GM21390 (cell line): ENCODE measurements at regions not wholly inside any gene's neighbourhood (a gene's known extent, or its start where the extent isn't known, plus 50 kb on each side); places are given as distances from the start of the nearest gene placed in this dataset.

Source experiments
- ATAC-seq: cut with Tn5 transposase; IDR thresholded peaks from one replicate; pipeline ENCODE4 v1.9.1; 2021; ENCODE audit not compliant: unreplicated experiment

DNA sequence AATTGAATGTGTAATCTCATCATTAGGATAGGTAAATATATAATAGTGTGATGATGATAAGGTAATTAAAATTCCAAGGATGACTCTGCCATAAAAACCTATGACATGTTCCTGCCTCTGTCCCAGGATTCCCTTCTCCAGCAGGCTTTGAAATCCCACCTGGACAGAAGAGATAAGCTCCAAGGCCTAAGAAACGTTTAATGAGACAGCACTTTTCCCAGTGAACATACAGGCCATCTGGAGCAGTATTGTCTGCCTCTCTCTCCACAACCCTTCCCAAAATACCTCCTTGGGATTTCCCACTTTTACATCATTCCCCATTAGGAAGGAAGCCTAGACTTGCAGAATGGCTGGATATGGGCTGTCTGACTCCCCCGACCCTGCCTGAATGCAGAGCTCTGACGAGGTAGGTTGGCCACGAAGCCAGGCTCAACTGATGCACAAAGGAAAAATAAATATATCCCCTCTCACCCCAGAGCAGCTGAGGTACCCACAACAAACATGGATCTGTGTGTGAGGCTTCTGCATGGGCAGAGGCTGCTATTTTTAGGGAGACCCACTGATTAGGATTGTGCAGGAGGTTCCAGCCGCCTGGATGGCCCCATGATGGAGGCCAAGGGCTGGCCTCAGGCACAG lies 71.0 kb downstream of the TMPRSS5 start:
- ATAC-seq, result no peak

DNA sequence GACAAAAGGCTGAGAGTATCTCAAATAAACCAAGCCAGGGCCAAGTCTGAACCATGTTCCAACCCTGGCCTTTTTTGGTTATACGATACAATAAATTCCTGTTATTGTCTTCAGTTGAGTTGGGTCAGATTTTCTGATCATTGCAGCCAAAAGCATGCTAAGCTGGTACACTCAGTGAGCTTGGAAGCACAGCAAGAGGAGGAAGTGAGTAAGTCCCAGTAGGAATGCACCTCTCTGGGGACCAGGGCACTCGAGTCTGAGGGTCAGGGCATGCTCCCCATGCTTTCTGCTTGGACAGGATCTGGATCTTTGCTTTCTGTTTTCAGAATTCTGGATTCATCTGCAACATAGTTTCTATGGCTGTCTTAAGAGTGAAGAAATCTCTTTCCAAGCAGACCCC lies 73.1 kb downstream of the TMPRSS5 start:
- ATAC-seq, result no peak

DNA sequence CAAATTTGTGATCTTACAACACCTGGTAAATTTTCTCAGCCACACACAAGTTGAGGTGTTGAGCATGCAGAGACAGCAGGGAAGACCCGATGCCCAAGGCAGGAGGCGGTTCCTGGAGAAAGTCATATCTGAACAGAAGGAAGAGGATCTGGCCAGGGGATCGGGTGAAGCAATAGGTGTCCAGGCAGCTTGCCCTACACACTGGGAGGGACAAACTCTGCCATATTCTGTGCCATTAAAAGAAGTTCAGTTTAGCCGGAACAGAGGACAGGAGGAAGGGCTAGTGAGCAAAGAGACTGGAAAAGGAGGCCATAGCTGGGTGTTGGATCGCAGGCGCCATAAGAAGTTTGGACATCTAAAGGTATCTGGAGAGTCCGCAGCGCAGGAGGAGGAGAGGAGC lies 76.5 kb downstream of the TMPRSS5 start:
- no peak for ATAC-seq

DNA sequence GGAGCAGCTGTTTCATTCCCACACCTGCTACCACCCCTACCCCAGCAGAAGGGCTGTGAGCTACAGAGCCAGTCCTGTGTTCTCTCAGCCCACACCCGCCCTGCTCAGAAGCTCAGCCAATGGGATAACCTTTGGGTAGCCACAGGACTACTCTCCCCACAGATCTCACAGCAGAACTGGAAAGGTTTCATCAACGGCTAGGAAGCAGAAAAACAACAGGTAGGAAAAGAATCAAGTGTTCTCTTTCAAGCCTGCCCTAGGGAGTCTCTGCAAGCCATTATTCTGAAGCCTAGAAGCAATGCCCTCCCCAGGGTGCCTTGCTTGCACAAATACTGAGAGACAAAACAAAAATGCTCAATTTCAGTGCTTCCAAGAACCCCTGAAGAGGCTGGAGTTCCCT lies 77.2 kb downstream of the TMPRSS5 start:
- no peak for ATAC-seq

DNA sequence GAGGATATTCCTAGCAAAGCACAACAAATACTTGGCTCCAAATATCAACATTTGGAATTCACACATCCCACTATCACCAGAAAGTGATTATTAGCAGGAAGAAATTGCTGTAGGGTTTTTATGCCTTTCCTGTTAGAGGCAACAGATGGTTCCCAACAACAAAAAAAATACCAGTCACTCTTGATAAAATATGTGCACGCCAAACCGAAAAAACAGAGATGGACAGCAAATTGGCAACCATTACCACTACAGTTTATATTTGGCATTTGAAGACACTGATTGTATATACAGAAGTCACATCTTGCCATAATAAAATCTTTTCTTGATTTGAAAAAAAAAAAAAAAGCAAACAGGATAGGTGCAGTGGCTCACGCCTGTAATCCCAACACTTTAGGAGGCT lies 78.2 kb downstream of the TMPRSS5 start:
- ATAC-seq, result no peak

DNA sequence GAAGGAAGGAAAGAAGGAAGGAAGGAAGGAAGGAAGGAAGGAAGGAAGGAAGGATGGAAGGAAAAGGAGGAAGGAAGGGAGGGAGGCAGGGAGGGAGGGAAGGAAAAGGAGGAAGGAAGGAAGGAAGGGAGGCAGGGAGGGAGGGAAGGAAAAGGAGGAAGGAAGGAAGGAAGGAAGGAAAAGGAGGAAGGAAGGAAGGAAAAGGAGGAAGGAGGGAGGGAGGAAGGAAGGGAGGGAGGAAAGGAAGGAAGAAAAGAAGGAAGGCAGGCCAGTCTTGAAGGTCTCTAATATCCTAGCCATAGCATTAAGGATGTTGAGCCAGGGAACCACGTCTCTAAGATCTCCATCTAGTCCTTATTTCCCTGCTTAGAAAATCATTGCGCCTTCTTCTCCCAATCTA lies 78.8 kb downstream of the TMPRSS5 start:
- ATAC-seq, result no peak

DNA sequence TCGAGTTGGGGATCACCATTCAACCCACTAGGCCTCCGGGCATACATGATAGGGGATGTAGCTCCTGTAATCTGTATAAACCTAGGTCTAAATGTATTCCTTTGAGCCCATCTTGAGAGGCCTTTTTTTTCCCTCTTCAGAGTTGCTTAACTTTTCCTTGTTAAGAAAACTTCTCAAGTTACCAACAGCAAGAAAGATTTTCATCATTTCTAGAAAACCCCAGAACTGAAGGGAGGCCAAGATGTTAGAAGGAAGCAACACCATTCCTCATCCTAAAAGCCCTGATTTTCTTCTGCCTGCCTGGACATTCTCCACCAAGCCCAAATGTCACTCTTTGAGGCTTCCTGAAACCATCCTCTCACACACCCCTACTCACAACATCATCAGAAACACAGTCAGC lies 79.4 kb downstream of the TMPRSS5 start:
- ATAC-seq, result no peak

DNA sequence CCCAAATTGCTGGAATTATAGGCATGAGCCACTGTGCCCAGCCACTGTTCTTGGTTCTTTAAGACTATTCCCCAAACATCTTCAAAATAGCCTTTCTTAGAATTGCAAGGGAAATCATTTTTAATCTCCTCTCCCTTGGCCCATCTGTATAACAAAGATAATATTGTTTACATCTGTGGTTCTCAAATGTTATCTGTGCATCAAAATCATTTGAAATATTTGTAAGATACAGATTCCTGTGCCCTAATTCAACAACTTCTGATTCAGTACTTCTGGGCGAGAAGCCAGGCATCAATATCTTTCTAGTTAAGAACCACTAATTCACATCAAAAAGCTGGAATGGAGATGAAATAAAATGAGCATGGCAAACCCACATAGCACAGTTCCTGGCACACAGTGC lies 83.0 kb downstream of the TMPRSS5 start:
- no peak for ATAC-seq

DNA sequence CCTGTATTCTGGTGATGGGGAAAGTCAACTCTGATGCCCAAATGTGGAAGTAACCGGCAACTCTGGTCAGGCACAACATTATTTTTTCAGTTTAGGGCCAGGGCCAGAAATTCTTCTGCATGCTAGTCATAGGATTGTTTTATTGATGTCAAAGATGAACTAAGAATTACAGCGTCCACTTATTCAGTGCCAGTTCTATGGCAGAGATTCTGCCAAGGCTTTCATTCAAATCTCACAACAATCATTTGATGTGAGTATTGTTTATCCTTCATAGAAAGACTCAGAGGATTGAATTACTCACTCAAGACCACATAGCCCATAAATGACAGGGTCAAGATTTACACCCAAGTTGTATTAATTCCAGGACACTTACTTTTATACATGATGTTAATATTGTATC lies 87.7 kb downstream of the TMPRSS5 start:
- ATAC-seq, result no peak

DNA sequence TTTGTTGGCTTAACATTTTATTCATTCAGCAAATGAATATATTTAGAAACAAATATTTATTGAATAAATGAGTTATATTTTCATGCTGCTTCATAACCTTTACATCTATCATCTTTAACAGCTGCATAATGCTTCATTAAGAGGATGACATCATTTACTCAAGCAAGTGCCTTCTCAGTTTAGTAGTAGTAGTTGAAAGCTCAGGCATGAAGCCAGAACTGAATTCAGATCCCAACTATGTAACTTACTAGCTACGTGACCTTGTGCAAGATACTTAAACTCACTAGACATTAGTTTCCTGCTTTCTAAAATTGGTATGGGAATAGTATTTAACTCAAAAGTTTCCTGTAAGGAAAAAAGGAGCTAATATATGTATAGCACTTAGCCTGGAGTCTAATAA lies 90.3 kb downstream of the TMPRSS5 start:
- ATAC-seq, result no peak

DNA sequence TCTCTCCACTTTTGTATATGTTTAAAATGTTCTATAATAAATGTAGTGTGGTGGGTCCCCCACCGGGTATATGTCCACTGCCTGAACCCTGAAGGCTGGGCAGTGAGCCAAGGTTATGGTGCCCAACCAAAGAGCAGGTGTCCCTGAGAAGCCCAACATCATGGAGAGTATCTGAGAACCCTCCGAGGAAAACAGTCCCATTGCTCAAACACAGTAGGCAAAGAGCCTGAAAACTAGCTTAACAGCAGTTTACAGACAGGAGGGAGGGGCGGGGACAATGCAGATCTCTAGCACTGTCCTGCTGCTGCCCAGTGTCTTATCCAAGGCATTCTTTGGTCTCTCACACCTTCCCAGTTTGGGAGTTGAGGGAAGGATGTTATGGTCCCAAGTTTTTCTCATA lies 91.0 kb downstream of the TMPRSS5 start:
- no peak for ATAC-seq

DNA sequence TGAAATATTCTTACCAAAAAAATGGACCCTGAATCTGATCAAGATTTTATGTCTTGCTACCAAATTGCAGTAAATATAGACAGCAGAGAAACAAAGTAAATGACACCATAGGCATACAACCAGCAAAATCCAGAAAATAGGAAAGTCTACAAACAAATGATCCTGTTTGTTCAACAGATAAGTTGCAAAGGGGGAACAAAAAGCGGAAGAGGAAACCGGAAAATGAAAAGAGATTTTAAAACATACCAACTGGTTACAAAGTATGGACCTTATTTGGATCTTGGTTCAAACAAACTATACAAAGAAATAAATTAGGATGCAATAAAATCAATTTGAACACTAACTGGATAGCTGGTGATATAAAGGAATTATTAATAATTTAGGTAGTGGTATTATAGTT lies 92.0 kb downstream of the TMPRSS5 start:
- ATAC-seq, result no peak

DNA sequence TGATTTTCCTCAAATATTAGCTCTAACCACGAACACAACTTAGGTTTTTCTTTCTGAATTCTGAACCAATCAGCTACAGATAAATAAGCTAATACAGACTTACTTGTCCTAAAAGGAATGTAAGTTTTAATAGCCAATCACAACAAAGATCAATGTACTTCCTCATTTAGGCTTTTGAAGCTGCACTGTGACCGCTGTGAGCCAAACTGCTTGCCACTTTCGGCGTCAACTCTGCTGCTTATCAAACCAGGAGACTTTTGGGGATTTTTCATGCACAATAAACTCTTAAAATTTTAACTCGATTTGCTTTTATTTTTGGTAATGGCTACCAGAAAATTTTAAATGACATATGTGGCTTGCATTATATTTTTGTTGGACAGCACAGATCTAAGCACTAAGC lies 92.5 kb downstream of the TMPRSS5 start:
- ATAC-seq, result no peak

DNA sequence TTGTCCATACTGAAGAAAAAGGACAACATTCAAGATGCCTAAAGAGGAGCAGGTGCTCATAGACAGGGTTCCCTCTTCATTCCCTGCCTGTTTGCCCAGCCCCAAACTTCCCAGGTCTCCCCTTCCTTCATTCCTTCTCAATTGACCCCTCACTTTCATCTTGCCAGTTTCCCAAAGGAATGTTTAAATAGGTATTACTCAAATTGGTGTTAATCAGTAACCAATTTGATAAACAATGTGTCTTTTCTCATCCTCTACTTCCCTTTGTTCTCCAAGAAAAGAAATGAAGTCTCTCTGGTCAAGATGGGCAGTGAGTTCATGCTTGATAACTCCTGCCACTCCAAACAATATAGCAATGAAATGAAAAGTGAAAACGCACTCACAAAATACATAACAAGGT lies 101.9 kb downstream of the TMPRSS5 start:
- no peak for ATAC-seq

DNA sequence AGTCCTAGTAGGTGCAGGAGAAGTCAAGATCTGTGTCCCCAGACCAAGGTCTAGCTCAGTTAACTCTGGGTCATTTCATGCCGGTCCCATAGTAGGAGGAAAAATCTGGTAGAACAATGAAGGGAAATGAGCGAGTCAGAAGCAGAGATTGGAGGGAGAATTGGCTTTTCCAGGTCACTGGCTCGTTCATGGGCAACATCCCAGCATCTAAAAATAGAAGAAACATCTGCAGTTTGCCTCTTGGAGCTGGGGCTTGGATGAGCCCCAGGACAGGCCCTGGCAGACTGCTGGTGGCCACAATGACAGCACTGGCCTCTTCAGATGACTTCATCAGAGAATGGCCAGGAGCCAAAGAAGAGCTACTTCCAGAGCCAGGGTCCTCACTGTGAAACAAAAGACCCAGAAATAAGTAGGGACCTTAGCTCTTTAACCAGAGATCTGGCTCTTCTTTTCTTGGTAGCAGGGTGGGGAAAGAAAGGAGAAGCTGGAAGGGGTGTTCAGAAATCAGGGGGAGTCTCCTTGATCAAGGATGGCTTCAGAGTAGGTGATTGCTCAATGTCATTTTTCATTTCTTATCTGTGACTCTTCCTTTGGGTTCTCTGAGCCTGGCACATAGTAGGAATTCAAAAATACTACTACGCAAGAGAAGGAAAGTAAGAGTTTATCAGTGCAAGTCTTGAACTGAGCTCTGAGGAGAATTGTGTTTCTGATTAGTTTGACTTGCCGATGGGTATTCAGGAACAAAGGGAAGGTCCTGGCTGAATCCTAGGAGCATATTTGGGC lies 102.6 kb downstream of the TMPRSS5 start:
- no peak for ATAC-seq

DNA sequence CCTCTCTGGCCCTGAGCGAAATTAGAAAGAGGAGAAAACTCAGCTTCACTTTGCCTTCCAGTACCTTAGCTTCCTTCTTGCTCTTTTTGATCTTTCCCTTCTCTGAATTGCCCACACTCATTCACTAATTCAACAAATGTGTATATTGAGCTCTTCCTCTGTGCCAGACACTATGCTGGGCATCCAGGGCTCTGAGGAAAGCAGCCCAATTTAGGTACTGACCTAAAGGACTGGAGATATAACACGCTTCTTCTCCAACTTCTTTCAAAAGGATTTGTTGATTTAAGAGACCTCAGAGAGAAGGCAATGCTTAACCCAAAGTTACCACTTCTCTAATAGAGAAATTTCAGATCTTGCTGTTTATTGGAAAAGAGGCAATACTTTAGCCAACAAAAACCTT lies 103.6 kb downstream of the TMPRSS5 start:
- ATAC-seq, result no peak

DNA sequence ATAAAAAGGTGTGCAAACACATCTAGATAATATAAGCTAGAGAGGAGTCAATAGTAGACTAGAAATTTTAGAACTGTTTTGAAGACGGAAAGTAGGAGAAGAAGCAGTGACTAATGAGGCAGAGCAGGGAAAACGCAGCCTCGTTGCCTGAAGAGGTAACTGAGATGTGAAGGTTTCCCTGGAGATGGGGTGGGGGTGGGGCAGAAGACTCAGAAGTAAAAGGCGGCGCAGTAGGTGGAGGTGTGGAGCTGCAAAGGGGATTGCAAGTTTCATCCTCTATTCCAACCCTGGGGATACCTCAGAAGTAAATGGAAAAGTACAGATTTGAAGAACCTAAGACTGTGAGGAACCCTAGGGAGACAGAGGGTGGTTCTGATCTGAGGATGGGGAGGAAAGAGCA lies 109.5 kb downstream of the TMPRSS5 start:
- no peak for ATAC-seq

DNA sequence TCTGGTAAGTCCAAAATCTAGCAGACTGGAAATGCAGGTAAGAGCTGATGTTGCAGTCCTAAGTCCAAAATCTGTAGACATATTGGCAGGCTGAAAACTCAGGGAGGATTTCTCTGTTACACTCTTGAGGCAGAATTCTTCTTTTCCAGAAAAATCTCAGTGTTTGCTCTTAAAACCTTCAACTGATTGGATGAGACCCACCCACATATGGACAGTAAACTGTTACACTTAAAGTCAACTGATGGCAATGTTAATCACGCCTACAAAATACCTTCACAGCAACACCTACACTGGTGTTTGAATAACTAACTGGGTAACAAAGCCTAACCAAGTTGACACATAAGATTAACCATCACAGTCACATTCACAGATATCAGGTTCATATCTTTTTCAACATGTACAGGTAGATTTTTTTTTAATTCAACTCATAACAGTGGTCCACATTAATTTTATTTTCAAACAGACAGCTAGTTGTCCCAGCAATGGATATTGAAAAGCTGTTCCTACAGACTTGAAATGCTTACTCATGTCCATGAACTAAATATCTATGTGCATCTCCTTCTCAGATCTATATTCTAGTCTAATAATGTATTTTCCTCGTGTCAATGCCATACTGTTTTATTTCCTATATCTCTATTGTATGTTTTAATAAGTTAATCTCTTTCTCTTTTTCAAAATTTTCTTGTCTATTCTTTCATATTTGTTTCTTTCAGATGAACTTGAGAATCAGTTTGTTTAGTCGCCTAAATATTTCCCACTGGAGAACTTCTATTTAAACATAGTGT lies 110.1 kb downstream of the TMPRSS5 start:
- no peak for ATAC-seq

DNA sequence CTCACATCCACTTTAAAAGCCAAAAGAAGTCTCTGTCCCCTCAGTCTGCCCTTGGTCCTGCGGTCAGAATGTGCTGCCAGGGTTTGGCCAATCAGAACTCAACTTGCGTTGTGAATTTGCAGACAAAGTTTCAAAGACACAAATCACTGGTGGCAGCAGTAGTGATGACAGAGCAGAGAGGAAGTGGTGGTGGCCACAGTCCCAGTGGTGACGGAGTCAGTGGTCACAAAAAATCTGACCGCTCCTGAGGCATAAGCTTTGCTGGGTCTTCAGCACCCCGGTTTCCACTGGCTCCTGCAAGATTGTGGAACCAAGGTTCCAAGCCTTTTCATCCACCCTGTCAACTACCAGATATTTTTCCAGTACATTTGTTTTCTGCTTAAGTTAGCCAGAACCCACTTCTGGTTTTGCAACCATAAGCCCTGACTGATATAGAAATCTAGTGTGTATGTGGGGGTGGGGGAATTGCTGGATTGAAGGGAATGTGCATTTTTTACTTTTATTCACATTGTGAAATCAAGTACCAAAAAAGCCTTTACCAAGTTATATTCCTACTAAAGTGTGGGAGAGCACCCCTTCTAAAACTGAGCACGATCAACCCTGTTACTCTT lies 112.3 kb downstream of the TMPRSS5 start:
- ATAC-seq, result no peak

DNA sequence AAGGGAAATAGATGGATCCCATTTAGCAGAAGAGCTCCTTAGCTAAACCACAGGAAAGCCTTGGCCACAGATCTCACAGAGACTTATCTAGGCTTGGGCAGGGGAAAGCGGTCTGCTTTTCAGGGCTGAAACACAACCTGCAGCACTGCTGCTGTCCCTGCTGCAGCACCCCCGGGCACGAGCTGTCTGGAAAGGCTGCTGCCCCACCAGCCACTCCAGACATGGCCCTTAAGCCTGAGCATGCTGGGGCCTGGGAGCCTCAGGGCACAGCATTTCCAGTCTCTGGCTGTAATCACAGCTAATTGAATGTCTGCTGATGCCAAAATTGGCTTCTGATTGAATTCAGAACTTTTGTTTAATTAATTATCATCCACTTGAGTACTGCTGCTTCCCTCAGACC lies 115.0 kb downstream of the TMPRSS5 start:
- no peak for ATAC-seq

DNA sequence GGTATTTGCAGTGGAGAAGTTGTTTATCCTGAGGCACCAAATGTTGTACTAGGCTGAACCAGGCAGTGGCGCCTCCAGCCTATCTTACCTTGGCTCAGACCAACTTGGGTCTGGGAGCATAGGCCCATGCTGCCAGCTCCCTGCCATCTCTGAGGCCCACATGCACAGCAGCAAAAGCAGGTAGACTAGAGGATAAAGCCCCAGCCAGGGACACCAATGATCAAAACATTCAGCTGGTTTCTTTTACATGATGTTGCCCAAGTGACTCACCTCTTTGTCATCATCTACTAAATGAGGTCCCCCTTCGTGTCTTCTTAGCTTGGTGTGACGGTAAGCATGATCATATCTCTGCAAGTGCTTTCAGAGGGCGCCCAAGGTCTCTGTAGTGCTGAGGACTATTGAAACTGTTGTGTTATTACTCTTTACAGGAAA lies 112.1 kb upstream of the DRD2 start:
- ATAC-seq, result peak; percentile 90

DNA sequence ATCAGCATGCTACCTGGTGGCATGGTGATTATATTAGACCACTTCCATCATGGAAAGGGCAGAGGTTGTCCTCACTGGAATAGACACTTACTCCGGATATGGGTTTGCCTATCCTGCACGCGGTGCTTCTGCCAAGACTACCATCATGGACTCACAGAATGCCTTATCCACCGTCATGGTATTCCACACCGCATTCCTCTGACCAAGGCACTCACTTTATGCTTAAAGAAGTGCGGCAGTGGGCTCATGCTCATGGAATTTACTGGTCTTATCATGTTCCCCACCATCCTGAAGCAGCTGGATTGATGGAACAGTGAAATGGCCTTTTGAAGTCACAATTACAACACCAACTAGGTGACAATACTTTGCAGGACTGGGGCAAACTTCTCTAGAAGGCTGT lies 109.2 kb upstream of the DRD2 start:
- no peak for ATAC-seq
